ENCODE measurements at regions not wholly inside any gene's neighbourhood (a gene's known extent, or its start where the extent isn't known, plus 50 kb on each side); places are given as distances from the start of the nearest gene placed in this dataset.

GRCh38 chr6:12622566-12622965 is 94.0 kb upstream of the PHACTR1 start:
- H4K20me1 ChIP-seq (ENCODE audit: insufficient read depth, low read length) = no peaks in the 10 kb centered on the region
- no peaks in the 10 kb centered on the region for H3K36me3 ChIP-seq (ENCODE audit: insufficient read depth, low read length)
- H3K4me2 ChIP-seq (ENCODE audit: low read length) = no peak overlapping the region
- ChIA-PET POLR2A (interaction anchor here (0.8 kb wide), 1 partner anchor 54 kb away, joined by 3 read pairs; no protein-coding TSS in a partner anchor), CTCF (ENCODE audit: unreplicated experiment) (no interaction called here)
- no peak for DNase-seq (ENCODE audit: low spot score)
- intact Hi-C loops (cut with micrococcal nuclease; ENCODE audit: unreplicated experiment) = no loop called here
- no peak overlapping the region for H2AFZ ChIP-seq (ENCODE audit: low read length)
- no peaks in the 10 kb centered on the region for H3K9me3 ChIP-seq (ENCODE audit: low read length)
- no TSS peak for BruUV-seq (replicated peaks)
- H3K27ac ChIP-seq (ENCODE audit: low read depth, low read length, poor library complexity, severe bottlenecking) = no peak overlapping the region
- no peaks in the 10 kb centered on the region for H3K9me2 ChIP-seq (ENCODE audit: insufficient read depth, low read length)
- TF ChIP-seq EZH2phosphoT487 (IDR thresholded peaks at IDR 0.05; ENCODE audit: borderline replicate concordance, low read depth, low read length) (no peak), CTCF (conservative IDR thresholded peaks at IDR 0.05; ENCODE audit: low read length) (no peak)
- no peaks in the 10 kb centered on the region for H3K79me2 ChIP-seq (ENCODE audit: insufficient read depth, low read depth, low read length)
- no peaks in the 10 kb centered on the region for H3K4me1 ChIP-seq (ENCODE audit: insufficient read depth, low read length, poor library complexity, severe bottlenecking)
- no peak overlapping the region for H3K4me3 ChIP-seq (ENCODE audit: low read depth, low read length, poor library complexity, severe bottlenecking)

GRCh38 chr6:12624142-12624837 is 92.3 kb upstream of the PHACTR1 start:
- no peaks in the 10 kb centered on the region for H3K36me3 ChIP-seq (ENCODE audit: insufficient read depth, low read length)
- no peak overlapping the region for H3K27ac ChIP-seq (ENCODE audit: low read depth, low read length, poor library complexity, severe bottlenecking)
- no peaks in the 10 kb centered on the region for H3K9me3 ChIP-seq (ENCODE audit: low read length)
- H3K9me2 ChIP-seq (ENCODE audit: insufficient read depth, low read length) = no peaks in the 10 kb centered on the region
- no peaks in the 10 kb centered on the region for H3K4me1 ChIP-seq (ENCODE audit: insufficient read depth, low read length, poor library complexity, severe bottlenecking)
- ChIA-PET POLR2A (interaction anchor here (0.6 kb wide), 1 partner anchor 1432 kb away, joined by 3 read pairs; no protein-coding TSS in a partner anchor), CTCF (ENCODE audit: unreplicated experiment) (no interaction called here)
- no peak overlapping the region for H3K4me3 ChIP-seq (ENCODE audit: low read depth, low read length, poor library complexity, severe bottlenecking)
- no TSS peak for BruUV-seq (replicated peaks)
- no peaks in the 10 kb centered on the region for H3K79me2 ChIP-seq (ENCODE audit: insufficient read depth, low read depth, low read length)
- no peak for DNase-seq (ENCODE audit: low spot score)
- no peak overlapping the region for H2AFZ ChIP-seq (ENCODE audit: low read length)
- TF ChIP-seq EZH2phosphoT487 (IDR thresholded peaks at IDR 0.05; ENCODE audit: borderline replicate concordance, low read depth, low read length) (no peak), CTCF (conservative IDR thresholded peaks at IDR 0.05; ENCODE audit: low read length) (no peak)
- intact Hi-C loops (cut with micrococcal nuclease; ENCODE audit: unreplicated experiment) = no loop called here
- no peaks in the 10 kb centered on the region for H4K20me1 ChIP-seq (ENCODE audit: insufficient read depth, low read length)
- H3K4me2 ChIP-seq (ENCODE audit: low read length) = no peak overlapping the region

- Histone ChIP-seq H3K9me3 (ENCODE audit: low read length) (no peaks in the 10 kb centered on the region), H3K36me3 (ENCODE audit: insufficient read depth, low read length) (no peaks in the 10 kb centered on the region), H3K27ac (ENCODE audit: low read depth, low read length, poor library complexity, severe bottlenecking) (no peak overlapping the region), H3K9me2 (ENCODE audit: insufficient read depth, low read length) (no peaks in the 10 kb centered on the region), H3K4me1 (ENCODE audit: insufficient read depth, low read length, poor library complexity, severe bottlenecking) (no peaks in the 10 kb centered on the region), H3K4me2 (ENCODE audit: low read length) (no peak overlapping the region), H3K4me3 (ENCODE audit: low read depth, low read length, poor library complexity, severe bottlenecking) (no peak overlapping the region), H2AFZ (ENCODE audit: low read length) (no peak overlapping the region), H3K79me2 (ENCODE audit: insufficient read depth, low read depth, low read length) (no peaks in the 10 kb centered on the region), H4K20me1 (ENCODE audit: insufficient read depth, low read length) (no peaks in the 10 kb centered on the region)
- DNase-seq (ENCODE audit: low spot score) = no peak
- ChIA-PET CTCF (ENCODE audit: unreplicated experiment) (no interaction called here), POLR2A (interaction anchor here (0.6 kb wide), 1 partner anchor 262 kb away, joined by 9 read pairs; no protein-coding TSS in a partner anchor)
- TF ChIP-seq EZH2phosphoT487 (IDR thresholded peaks at IDR 0.05; ENCODE audit: borderline replicate concordance, low read depth, low read length) = no peak
- no TSS peak for BruUV-seq (replicated peaks)
- intact Hi-C loops (cut with micrococcal nuclease; ENCODE audit: unreplicated experiment) = no loop called here
These were observed 89.5 kb upstream of the PHACTR1 start for GRCh38 chr6:12627053-12627452.

Measured in OCI-LY7 (cell line).